ENCODE measurements at regions not wholly inside any gene's neighbourhood (a gene's known extent, or its start where the extent isn't known, plus 50 kb on each side); places are given as distances from the start of the nearest gene placed in this dataset.
"Not testable (repeated sequence)": the region's sequence is repeated elsewhere in the genome, so short reads cannot be mapped to it uniquely, and the experiment has no call there.

DNA sequence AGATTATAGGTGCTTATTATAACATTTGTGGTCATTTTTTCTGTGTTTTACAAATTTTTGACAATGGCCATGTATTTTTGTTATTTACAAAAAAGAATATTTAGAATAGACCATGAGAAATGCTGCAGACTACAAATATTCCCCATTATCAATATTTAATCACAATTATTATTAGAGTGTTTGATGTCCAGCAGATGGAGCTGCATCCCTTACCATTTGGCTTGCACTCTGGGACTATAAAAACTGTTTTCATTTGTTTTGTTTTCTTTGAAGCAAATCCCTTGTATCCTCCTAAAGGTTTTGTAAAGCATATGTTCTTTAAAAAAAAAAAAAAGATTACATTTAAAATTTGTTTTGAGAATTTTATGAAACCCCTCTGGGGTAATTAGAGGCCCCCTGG is 85.6 kb upstream of the CXorf66 start:
- H3K4me3 ChIP-seq (ENCODE audit: low read depth, low read length) = no peak overlapping the region
- TF ChIP-seq, protein P1, sequence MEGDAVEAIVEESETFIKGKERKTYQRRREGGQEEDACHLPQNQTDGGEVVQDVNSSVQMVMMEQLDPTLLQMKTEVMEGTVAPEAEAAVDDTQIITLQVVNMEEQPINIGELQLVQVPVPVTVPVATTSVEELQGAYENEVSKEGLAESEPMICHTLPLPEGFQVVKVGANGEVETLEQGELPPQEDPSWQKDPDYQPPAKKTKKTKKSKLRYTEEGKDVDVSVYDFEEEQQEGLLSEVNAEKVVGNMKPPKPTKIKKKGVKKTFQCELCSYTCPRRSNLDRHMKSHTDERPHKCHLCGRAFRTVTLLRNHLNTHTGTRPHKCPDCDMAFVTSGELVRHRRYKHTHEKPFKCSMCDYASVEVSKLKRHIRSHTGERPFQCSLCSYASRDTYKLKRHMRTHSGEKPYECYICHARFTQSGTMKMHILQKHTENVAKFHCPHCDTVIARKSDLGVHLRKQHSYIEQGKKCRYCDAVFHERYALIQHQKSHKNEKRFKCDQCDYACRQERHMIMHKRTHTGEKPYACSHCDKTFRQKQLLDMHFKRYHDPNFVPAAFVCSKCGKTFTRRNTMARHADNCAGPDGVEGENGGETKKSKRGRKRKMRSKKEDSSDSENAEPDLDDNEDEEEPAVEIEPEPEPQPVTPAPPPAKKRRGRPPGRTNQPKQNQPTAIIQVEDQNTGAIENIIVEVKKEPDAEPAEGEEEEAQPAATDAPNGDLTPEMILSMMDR (conservative IDR thresholded peaks at IDR 0.05; ENCODE audit: low read depth, low read length) = peak; percentile 51
- peak; percentile 30 for DNase-seq (ENCODE audit: low read depth)

DNA sequence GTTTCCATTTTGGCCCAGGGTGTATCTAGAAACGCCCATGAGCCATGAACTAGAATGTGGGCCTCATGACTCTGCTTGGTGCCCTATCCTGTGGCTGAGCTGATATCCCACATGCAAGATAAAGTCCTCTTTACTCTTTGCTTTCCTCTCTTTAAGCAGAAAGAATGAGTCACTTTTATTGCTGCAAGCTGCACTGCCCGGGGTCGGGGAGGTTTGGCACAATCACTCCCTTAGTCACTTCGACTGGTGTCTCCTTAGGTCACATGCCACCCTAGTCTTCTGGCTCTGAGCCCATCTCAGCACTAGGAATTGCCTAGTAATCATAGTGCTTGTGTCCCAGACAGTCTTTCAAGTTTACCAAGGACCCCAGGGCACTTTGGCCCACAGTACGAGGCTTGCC is 75.1 kb upstream of the CXorf66 start:
- H3K4me3 ChIP-seq (ENCODE audit: low read depth, low read length) = no peak overlapping the region
- no peak for DNase-seq (ENCODE audit: low read depth)
- TF ChIP-seq, protein P1 (conservative IDR thresholded peaks at IDR 0.05; ENCODE audit: low read depth, low read length) = no peak

DNA sequence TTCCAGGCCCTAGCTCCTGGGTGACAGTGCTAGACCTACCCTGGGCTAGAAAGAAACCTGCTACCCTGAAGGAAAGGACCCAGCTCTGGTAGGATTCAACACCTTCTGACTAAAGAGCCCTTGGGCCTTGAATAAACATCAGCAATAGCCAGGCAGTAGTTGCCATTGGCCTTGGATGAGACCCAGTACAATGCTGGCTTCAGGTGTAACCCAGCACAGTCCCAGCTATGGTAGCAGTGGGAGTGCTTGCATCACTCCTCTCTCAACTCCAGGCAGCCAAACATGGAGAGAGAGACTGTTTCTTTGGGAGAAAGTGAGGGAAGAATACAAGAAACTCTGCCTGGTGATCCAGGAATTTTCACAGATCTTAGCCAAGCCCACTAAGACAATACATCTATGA is 73.5 kb upstream of the CXorf66 start:
- no peak for DNase-seq (ENCODE audit: low read depth)
- TF ChIP-seq, protein P1 (conservative IDR thresholded peaks at IDR 0.05; ENCODE audit: low read depth, low read length) = no peak
- no peak overlapping the region for H3K4me3 ChIP-seq (ENCODE audit: low read depth, low read length)

DNA sequence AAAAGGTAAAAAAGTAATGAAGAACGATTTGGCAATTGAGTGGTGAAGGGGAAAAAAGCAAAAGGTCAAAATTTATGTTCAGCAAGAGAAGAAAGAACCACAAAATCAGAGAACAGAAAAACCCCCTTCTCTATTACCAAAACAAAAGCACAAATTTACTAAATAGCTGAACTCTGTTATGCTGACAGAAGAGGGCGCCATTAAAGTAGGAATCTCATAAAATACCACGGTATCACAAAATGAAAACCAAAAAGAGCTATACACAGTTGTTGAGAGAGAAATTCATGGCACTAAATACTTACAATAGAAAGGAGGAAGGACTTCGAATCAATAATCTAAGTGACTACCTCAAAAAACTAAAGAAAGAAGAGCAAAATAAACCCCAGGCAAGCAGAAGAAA is 69.6 kb upstream of the CXorf66 start:
- TF ChIP-seq, protein P1 (conservative IDR thresholded peaks at IDR 0.05; ENCODE audit: low read depth, low read length) = no peak
- H3K4me3 ChIP-seq (ENCODE audit: low read depth, low read length) = no peak overlapping the region
- peak; percentile 1 for DNase-seq (ENCODE audit: low read depth)

DNA sequence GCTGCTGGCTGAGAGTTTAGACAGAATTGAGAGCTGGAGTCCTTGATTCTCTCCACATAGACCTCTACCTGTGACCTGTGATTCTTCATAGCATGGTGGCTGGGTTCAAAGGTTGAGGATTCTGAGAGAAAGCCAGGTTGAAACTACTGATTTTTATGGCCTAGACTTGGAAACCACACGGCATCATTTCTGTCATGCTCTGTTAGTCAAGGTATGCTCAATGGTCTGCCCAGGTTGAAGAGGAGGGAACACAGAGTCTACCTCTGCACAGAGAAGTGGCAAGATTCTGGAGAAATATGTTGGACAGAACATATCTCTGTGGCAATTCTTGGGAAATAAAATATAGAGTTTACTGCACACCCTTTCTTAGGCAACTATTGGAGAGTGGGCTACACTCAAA is 57.2 kb upstream of the CXorf66 start:
- H3K4me3 ChIP-seq (ENCODE audit: low read depth, low read length) = no peak overlapping the region
- TF ChIP-seq, protein P1 (conservative IDR thresholded peaks at IDR 0.05; ENCODE audit: low read depth, low read length) = no peak
- DNase-seq (ENCODE audit: low read depth) = no peak

DNA sequence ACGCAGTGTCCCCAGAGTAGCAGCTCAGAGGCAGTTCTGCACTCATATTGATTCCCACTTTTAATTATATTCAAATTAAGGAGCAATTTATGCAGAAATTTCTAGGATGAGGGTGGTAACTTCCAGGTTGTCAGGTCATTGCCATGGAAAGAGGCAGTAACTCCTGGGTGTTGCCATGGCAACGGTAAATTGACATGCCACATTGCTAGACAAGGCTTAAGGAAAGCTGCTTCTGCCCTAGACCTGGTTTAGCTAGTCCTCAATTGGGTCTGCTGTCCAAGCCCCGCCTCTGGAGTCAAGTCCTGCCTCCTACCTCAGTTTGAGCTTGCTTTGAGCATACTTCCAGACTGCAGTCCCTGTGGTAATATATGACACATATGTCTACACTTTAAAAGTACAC is 53.8 kb upstream of the CXorf66 start:
- DNase-seq (ENCODE audit: low read depth); H3K4me3 ChIP-seq (ENCODE audit: low read depth, low read length): not testable (repeated sequence)

Data from choroid plexus epithelial cell (primary cell).